IMR-90 (cell line): ENCODE measurements at regions not wholly inside any gene's neighbourhood (a gene's known extent, or its start where the extent isn't known, plus 50 kb on each side); places are given as distances from the start of the nearest gene placed in this dataset.

Experiments
- FOS ChIP-seq: fragments of 150-350 bp; IDR thresholded peaks from 2 replicates; pipeline ENCODE4 v1.6.1; 2016; ENCODE audit warnings: low read depth, low read length
- TF ChIP-seq, protein P1 (sequence below): conservative IDR thresholded peaks from 2 replicates; pipeline ENCODE4 v1.5.1; 2012; ENCODE audit warnings: mild to moderate bottlenecking, low read depth, low read length, improper control_type of control experiment

DNA sequence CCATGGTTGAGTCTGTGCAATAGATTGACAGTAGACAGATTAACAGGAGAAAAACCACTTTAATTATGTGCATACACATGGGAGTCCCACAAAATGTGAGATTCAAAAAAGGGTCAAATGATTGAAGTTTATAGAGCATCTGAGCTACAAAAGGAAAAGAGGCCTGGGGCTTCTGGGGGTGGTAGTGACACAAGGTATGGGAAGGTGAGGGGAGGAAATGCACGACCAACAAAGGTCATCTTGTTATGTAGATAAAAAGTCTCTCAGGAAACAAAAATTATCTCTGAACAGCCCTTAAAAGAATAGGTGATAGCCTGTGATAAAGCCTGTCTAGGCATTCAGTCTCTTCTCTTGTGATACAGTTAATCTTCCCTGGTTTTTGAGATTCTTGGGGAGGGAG is 141.7 kb downstream of the SEC23IP start:
- no peak for TF ChIP-seq FOS
- TF ChIP-seq, protein P1, sequence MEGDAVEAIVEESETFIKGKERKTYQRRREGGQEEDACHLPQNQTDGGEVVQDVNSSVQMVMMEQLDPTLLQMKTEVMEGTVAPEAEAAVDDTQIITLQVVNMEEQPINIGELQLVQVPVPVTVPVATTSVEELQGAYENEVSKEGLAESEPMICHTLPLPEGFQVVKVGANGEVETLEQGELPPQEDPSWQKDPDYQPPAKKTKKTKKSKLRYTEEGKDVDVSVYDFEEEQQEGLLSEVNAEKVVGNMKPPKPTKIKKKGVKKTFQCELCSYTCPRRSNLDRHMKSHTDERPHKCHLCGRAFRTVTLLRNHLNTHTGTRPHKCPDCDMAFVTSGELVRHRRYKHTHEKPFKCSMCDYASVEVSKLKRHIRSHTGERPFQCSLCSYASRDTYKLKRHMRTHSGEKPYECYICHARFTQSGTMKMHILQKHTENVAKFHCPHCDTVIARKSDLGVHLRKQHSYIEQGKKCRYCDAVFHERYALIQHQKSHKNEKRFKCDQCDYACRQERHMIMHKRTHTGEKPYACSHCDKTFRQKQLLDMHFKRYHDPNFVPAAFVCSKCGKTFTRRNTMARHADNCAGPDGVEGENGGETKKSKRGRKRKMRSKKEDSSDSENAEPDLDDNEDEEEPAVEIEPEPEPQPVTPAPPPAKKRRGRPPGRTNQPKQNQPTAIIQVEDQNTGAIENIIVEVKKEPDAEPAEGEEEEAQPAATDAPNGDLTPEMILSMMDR: no peak
